ENCODE measurements at regions not wholly inside any gene's neighbourhood (a gene's known extent, or its start where the extent isn't known, plus 50 kb on each side); places are given as distances from the start of the nearest gene placed in this dataset.

- no peak for TF ChIP-seq POLR2A (IDR thresholded peaks at IDR 0.05)
- TF ChIP-seq, protein P1, sequence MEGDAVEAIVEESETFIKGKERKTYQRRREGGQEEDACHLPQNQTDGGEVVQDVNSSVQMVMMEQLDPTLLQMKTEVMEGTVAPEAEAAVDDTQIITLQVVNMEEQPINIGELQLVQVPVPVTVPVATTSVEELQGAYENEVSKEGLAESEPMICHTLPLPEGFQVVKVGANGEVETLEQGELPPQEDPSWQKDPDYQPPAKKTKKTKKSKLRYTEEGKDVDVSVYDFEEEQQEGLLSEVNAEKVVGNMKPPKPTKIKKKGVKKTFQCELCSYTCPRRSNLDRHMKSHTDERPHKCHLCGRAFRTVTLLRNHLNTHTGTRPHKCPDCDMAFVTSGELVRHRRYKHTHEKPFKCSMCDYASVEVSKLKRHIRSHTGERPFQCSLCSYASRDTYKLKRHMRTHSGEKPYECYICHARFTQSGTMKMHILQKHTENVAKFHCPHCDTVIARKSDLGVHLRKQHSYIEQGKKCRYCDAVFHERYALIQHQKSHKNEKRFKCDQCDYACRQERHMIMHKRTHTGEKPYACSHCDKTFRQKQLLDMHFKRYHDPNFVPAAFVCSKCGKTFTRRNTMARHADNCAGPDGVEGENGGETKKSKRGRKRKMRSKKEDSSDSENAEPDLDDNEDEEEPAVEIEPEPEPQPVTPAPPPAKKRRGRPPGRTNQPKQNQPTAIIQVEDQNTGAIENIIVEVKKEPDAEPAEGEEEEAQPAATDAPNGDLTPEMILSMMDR (IDR thresholded peaks at IDR 0.05 in 4 of 5, conservative IDR thresholded peaks at IDR 0.05 in 1 of 5) = no peak
Measured at GRCh38 chr5:57568136-57568535, 85.5 kb upstream of the ACTBL2 start.
